ENCODE measurements at regions not wholly inside any gene's neighbourhood (a gene's known extent, or its start where the extent isn't known, plus 50 kb on each side); places are given as distances from the start of the nearest gene placed in this dataset.

DNA sequence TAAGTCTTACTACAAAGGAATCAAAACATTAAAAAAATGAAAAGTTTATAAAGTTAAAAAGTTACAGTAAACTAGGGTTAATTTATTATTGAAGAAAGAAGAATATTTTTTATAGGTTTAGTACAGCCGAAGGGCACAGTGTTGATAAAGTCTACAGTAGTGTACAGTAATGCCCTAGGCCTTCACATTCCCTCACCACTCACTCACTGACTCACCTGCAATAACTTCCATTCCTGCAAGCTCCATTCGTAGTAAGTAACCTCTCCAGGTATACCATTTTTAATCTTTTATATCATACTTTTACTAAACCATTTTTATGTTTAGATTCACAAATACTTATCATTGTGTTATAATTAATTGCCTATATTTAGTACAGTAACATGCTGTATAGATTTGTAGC lies 307.5 kb upstream of the FAM241A start:
- DNase-seq: no peak

DNA sequence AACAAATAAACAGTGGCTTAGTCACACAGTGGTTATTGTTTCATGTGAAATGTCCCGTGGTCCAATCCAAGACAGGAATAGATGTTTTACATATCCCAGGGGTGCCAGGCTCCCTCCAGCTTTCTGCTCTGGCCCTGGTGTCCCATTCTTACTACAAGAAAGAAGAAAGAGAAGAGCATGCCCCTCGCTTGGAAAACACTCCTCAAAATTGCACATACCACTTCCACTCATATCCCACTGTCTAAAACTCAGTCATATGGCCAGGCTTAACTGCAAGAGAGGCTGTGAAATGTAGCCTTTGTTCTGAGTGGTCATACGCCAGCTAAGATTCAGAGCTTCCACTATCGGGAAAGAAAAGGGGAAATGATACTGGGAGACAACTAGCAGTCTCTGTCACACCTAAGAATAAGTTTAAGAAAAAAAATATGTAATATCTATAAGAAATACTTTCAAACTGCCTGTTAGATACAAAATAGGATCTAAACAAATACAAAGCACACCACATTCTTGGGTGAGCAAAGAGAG lies 306.8 kb upstream of the FAM241A start:
- DNase-seq: no peak

DNA sequence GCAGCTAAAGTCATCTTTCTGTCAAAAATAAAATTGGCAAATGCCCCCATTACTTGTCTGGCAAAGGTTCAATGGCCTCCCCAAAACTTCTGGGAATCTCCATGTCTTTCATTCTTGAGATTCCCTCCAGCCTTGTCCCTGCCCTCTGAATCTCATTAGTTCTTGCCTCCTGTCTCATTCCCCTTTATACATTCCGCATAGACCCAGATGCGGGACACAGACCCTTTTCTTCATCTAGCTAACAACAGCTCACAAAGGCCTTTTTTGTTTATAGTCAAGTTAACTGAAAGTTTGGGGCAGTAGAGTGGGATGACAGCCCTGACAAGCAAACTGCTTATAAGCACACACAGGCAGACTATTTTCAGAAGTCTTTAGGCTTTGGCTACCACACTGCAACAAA lies 306.1 kb upstream of the FAM241A start:
- no peak for DNase-seq

DNA sequence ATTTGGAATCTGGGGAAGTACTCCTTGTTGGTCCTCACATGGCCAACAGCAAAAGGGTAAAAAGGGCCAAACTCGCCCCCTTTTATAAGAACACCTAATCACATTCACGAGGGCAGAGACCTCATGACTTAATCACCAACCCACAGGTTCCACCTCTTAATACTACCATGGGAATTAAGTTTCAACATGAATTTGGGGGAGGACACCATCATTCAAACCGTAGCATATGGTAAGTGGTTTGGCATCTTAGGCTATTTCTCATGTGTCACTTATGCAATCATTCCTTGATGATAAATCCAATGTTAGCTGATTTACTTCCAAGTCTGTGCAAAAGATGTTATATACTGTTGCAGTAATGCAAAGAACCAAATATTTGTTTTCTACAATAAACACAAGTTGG lies 302.9 kb upstream of the FAM241A start:
- DNase-seq: no peak

DNA sequence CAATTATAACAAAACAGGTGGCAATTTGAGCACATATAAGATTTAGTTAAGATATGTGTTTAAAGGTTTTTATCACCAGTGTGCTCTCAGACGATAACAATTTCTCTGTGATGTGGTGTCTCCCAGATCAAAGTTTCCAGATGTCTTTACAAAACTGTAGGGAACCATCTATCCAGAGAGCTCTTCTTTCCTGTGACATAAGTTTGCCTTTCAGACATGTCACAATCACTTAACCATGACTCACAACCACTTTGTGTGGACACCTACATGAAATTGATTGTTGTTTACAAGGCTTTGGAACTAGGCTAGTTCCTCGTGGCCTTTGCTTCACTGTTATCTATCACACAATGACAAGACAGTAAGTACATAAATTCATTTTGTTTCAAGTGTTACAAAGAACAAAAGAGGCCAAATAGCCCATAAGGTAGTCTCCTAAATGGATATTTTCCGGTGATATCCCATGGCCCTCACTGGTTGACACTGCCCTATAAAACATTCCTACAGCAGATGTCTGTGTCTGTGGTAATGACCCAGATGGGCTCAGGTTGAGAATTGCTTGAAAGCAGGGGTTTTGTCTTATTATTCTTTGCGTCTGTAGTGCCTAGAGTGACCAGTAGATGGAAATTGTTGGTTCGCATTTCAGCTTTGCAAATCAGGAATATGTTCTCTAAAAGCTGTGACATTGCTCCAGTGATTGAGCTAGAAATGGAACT lies 297.8 kb upstream of the FAM241A start:
- no peak for DNase-seq

DNA sequence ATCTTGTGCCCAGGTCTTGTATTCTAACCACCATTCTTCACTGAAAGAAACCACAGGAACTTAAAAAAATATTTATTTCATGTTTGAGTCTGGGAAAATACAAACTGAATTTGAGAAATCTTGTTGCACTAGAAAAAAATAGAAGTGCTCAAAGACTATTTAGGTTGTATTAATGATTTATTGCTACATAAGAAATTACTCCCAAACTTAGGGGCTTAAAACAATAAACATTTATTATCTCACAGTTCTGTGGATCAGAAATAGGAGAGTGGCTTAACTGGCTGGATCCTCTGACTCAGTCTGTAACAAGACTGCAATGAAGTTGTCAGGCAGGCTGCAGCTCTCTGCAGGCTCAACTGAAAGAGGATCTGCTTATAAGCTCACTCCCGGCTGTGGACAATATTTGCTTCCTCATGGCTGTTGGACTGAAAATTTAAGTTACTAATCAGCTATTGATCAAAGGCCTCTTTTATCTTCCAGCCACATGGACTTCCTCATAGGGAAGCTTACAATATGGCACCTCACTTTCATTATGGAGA lies 295.4 kb upstream of the FAM241A start:
- no peak for DNase-seq

DNA sequence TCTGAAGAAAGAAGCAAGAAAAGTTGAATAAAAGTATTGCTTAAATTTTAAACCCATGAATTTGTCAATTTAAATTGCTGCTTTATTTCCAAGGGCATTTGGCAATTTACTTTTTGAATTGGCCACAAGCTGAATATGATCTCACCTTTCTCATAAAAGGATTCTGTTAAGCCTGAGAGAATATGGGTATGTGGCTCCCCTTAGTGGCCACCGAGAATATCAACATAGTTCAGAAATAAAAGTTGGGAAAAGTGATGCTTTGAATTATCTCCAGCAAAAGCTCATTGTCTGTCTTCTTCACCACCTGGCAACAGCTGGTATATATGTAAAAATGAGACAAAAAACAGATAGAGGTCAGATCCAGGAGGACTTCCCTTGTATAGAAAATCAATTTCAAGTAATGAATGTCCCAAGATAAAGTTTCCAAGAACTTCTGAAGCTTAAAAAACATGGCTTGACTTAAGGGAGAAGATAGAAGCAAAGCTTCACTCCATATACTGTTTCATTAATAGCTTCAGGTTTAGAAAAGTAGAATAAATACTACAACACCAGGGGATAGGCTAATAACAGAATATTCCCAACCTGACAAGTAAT lies 290.7 kb upstream of the FAM241A start:
- DNase-seq: peak; percentile 1

DNA sequence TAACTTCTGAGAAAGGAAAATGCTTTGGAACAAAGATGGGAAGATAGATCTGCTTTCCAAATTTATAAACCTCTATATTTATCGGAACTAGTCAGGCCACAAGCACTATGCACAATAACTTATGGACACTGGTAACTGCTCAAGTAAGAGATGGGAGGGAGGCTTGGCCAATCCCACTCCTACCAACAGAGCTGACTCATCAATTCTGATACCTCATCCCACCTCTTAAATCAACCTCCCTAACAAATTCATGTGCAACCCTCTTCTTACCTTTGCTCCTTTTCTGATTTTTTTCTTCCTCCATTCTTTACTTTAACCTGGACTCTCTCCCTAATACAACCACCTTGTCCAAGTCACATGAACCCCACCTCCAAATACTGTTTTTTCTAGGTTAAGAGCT lies 289.9 kb upstream of the FAM241A start:
- DNase-seq: no peak

DNA sequence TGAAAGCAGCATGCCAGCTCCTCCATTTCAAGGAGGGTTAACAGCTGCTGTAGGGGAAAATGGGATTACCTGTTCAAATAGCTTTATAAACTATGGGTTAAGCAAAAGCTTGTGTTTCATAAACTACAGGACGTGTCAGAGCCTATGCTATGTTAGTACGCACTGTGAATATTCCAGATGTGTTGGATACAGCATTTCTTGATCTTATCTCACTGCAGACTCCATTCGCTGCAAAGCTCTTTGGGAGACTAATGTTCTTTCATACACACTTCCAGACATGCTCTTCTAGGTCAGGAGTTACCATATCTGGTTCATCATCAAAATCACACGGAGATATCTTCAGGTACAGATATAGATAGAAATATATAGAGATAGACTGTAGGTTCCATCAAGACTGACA lies 281.2 kb upstream of the FAM241A start:
- no peak for DNase-seq

DNA sequence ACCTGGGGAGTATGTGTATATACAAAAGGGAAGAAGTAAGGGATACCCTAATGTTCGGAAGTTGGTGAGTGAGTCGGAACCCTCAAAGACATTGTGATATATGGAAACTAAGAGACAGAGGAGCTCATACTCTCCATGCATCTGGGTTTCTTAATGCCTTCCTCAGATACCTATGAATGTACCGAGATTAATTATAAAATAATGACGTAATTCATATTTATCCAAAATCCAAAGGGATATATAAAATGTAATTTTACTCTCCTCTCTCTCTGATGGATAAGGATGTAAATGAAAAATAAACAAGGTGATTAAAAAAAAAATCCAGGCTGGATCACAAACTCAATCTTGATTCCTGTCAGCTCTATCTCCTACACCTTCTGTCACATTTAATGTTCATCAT lies 275.9 kb upstream of the FAM241A start:
- DNase-seq: no peak

DNA sequence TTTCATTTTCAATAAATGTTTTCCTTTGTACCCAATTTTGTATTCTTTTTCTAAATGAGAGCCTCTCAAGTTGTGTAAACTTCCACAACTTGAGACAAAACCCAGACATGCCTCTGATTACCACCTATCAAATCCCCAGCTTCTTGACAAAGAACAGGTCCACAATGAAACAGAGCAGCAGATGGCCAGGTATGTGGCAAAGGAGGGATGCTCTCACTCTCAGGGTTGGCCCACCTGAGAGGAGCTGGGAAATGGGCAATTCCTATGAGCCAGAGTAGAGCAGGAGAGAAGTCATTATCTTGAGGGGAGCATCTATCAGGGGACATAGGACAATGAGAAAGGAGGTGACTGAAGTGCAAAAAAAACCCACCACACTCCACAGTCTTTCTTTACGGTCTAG lies 273.5 kb upstream of the FAM241A start:
- no peak for DNase-seq

DNA sequence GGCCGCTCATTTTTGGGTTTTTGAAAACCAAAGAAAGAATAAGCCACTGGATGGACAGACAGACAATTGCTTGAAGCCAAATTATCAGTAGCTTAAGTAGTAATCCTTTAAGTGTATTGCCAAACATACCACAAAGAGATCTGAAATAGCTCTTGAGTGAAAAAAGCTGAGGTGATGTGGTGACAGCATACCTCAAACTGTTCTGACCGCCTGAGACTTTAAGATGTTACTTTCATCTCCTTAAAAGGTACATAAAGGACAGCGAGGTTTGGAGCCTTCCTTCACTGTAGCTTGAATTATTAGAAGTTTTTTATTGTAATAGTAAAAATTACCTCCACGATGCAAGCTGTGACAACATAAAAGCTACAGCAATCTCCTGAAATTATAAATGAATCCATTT lies 271.5 kb upstream of the FAM241A start:
- DNase-seq: no peak

DNA sequence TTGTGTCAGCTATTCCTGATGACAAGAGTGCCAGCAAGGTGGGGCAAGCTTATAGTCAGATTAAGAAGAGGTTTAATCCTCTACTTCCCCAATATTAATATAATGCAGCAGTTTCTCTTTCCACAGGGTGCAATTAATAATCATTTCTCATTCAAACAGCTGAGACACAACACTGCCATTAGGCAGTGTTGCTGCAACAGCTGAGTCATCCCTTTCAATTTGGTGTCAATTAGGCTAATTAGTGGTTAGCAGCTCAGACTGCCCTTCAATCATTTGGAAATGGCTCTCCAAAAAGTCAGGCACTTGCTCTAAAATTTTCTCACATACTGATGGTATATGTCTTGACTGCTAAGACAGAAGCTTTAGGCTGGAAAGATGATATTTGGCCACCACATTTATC lies 265.7 kb upstream of the FAM241A start:
- no peak for DNase-seq

DNA sequence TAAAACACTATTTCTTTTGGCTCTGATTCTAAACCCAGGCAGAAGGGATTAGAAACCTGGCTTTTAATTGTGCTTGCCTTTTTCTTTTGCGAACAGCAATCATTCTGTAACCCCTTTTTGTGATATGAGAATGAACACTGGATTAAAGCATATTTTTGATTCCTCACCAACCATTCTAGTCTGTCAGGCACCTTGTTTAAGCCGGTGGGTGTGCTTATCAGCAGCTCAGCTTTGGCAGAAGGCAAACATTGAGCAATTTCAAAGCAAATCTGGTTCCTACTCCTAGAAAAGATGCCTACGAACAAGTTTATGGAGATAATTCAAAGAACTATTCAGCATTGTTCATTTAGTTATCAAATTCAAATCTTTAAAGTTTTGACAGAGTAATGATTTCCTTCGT lies 265.1 kb upstream of the FAM241A start:
- DNase-seq: no peak

DNA sequence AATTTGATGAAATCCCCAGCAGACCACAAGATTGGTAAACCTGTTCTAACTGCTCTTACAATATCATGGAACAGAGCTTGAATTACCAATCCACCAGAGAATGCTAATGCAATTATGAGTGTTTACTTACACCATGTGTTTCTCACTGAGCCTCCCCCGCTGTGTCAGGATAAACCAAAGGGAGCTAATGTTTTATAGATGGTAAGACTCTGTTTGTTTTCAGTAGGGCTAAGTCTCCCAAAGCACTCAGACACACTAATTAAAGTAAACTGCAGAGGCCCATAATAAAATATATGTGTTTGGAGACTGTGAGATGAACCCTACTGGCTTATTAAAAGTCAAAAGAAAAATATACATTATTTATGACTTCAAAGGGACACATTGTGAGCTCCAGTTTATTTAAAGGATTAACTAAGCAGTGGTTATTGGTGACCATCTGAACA lies 261.7 kb upstream of the FAM241A start:
- DNase-seq: peak; percentile 17

DNA sequence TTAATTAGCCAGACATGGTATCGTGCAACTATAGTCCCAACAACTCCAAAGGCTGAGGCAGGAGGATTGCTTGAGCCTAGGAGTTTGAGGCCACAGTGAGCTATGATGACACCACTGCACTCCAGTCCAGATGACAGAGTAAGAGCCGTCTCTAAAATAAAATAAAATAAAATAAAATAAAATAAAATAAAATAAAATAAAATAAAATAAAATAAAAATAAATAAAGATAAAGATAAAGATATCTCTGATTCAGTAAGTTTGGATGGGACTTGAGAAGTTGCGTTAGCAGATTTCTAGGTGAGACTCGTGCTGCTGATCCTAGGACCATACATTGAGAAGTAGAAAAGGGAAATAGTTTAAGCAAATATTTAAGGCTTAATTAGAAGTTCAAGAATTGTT lies 254.8 kb upstream of the FAM241A start:
- no peak for DNase-seq

DNA sequence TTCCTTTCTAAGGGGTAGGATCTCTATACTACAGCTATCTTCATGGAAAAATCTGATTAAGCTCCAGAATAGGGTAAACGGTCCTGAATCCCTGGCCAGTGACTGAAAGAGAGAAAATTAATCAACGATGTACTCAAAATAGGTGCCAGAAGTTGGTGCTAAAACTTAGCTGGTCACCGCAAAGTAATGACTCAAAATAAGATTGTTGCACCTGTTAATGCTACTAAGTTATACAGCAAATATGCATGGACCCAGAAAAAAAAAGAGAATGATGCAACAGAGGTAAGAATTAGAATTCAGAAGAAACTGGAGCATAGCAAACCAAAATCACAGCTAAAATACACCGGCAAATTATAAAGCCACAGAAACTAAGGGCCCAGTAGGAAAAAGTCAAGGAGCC lies 239.7 kb upstream of the FAM241A start:
- no peak for DNase-seq

DNA sequence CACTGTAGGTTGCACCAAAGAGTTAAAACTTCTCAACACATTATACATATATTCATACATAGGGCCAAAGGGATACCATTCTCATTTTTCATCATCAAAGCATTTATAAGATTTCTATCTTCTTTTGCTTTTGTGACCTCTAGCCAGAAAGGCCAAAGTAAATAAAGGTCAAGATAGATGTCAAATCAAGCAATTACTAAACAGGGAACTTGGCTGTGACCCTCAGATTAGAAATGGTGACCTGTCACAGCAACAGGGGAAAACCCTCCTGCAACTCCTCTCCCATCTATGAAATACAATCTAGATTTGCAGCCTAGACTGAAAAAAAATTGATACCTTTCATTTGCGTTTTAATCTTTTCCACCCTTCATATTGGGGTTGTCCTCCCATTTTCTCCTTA lies 225.6 kb upstream of the FAM241A start:
- no peak for DNase-seq

DNA sequence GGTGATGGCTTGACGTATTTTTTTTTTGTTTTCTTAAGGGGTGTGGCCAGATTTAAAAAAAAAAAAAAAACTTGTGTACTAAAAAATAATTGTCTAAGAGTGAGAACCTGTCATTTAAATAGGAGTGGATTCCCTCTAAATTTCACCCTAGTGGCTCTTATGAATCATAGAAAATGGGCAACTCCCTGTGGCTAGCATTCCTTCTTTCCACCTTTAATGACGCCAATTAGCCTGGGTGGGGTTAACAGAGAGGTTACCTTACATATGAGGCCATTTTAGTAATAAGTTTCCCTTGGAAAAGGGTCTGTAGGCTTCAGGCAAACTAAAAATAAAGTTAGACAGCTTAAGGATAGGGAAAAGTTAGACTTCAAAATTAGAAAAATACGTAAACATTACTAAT lies 223.5 kb upstream of the FAM241A start:
- no peak for DNase-seq

DNA sequence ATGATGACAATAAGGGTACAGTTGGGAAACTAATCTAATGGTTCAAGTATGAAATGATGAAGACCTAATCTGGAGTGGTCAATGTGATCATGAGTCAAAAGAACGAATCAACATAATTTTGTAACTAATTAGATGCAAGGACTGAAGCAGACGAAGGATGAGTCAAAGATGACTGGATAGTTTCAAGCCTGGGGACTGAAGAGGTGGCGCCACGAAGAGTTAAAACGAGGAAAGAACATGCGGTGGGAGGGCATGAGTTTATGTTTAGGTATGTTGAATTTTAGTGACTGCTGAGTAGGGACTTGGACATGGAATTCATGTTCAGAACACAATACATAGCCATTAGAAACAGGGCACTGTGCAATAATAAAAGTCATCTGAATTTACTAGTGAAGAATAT lies 221.5 kb upstream of the FAM241A start:
- no peak for DNase-seq

DNA sequence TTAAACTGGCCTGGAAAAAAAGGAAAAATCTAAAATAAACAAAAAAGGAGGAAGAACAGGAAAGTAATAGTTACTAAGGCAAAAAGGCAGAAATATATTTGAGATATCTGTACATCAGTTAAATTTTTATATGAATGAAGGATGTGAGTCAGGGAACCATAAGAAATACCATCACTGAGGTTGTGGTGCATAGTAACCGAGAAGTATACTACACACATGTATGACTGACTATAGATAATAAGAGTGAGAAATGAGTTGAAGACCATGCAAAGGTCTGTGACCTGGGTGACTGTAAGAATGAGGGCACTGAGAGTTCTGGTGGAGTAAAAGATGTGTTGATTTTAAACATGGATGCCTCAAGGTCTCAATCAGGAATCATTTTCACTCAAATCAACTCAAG lies 220.6 kb upstream of the FAM241A start:
- no peak for DNase-seq

DNA sequence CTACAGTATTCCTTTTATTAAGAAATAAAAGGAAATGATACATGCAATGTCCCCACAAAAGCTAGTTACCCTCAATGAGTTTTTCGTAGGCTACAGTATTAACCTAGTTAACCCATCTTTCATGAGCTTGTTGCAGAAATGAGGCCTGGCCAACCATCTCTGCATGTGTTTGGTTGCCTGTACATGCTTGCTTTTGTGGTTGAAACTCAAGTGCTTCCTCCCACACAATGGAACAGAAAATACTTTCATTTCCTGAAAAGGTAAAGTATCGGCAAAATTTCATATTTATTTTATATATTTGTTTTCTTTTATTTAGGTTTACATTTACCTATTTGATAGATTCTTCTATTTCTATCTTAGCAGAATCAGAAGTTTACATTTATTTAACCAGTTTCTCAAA lies 214.6 kb upstream of the FAM241A start:
- DNase-seq: no peak

DNA sequence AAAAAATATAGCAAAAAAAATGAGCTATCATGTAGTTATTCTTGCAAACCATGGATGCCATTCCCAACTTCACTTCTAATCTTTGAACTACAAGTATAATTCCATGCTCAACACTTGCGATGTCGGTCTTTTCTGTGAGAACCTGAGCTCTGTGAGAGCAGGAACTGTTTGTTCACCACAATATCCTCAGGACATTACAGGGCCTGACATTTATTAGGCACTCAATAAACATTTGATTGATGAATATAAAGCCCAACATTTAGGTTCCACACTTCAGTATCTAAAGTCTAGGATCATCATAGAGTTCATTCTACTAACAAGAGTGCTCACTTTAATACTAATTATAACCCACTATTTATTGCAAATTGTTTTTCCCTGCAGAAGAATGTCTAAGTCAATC lies 211.6 kb upstream of the FAM241A start:
- DNase-seq: no peak

DNA sequence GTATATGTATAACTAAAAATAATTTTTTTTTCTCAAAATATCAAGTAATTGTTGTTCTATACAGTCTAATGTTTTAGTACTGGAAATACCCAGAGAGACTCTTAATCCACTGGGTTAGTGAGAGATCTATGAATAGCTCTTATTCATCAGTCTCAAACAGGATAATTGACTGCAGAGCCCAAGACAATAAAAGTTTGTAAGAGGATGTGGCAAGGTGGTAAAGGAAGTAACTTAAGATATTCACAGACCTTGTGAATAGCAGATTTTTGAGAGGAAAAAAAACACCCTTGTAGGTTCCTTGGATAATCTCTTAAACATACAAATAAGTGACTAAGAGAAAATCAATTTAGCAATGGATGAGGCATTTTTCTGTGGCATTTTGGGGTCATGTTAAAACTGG lies 210.9 kb upstream of the FAM241A start:
- no peak for DNase-seq

DNA sequence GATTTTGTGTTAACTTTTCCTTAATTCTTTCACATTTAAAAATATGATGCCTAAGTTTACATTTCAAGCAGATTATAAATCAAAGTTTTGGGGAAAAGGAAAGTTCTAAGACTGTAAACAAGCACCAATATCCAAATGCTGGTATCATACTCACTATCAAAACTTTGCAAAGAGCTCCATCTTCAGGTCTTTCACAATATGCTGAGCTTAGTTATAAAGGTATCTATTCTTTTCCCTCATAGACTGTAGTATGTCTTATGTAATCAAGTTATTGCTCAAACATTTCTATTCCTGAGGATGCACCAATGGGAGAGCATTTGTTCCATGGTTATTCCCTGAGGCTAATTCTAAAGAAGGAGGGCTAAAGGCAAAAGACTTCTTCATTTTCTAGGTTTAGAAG lies 207.9 kb upstream of the FAM241A start:
- peak; percentile 2 for DNase-seq
